ENCODE measurements at regions not wholly inside any gene's neighbourhood (a gene's known extent, or its start where the extent isn't known, plus 50 kb on each side); places are given as distances from the start of the nearest gene placed in this dataset.

- peak; percentile 89 to 94 for DNase-seq (ENCODE audit: low read depth in 2 of 2)
Measured at GRCh38 chr13:99436686-99437416, 64.4 kb upstream of the TM9SF2 start.

- DNase-seq (ENCODE audit: low read depth in 2 of 2): no peak
Measured at GRCh38 chr13:99439048-99439447, 62.2 kb upstream of the TM9SF2 start.

GRCh38 chr13:99439850-99440604 is 61.2 kb upstream of the TM9SF2 start:
- DNase-seq (ENCODE audit: low read depth in 2 of 2): no peak

GRCh38 chr13:99442273-99442895 is 58.9 kb upstream of the TM9SF2 start:
- DNase-seq (ENCODE audit: low read depth in 2 of 2): peak in 1 of 2 donors; percentile 45

- no peak for DNase-seq (ENCODE audit: low read depth in 2 of 2)
Measured at GRCh38 chr13:99446242-99446641, 55.0 kb upstream of the TM9SF2 start.

GRCh38 chr13:99448546-99448945 is 52.7 kb upstream of the TM9SF2 start:
- no peak for DNase-seq (ENCODE audit: low read depth in 2 of 2)

GRCh38 chr13:99450416-99450815 is 50.9 kb upstream of the TM9SF2 start:
- DNase-seq (ENCODE audit: low read depth in 2 of 2): no peak
